WERI-Rb-1 (cell line): ENCODE measurements at regions not wholly inside any gene's neighbourhood (a gene's known extent, or its start where the extent isn't known, plus 50 kb on each side); places are given as distances from the start of the nearest gene placed in this dataset.

ENCODE experiments used
- DNase-seq: peaks from one replicate; pipeline ENCODE4 v3.0.0-alpha.2; 2020
- H3K27ac ChIP-seq: fragments of 250-450 bp; sonication (Bioruptor Pico); 2 replicates; pipeline ENCODE4 v1.5.1; 2020; ENCODE audit warnings: mild to moderate bottlenecking, moderate library complexity
- H3K27me3 ChIP-seq: fragments of 250-450 bp; sonication (Bioruptor Pico); 2 replicates; pipeline ENCODE4 v1.5.1; 2021; ENCODE audit warnings: mild to moderate bottlenecking, low read depth, moderate library complexity; ENCODE audit not compliant: insufficient read depth, severe bottlenecking
- H3K36me3 ChIP-seq: fragments of 250-450 bp; sonication (Bioruptor Pico); 2 replicates; pipeline ENCODE4 v1.5.1; 2020; ENCODE audit warnings: mild to moderate bottlenecking, moderate library complexity
- H3K4me3 ChIP-seq: 2 replicates; pipeline ENCODE4 v1.5.1; 2011; ENCODE audit warnings: low read depth, mild to moderate bottlenecking, control low read depth, low read length
- H3K9me3 ChIP-seq: fragments of 250-450 bp; sonication (Bioruptor Pico); 2 replicates; pipeline ENCODE4 v1.5.1; 2021; ENCODE audit warnings: mild to moderate bottlenecking, moderate library complexity; ENCODE audit not compliant: severe bottlenecking
- TF ChIP-seq, protein P1 (sequence below): IDR thresholded peaks from 2 replicates; pipeline ENCODE4 v1.5.1; 2011; ENCODE audit warnings: low read depth, mild to moderate bottlenecking, control low read depth, inconsistent platforms, low read length

DNA sequence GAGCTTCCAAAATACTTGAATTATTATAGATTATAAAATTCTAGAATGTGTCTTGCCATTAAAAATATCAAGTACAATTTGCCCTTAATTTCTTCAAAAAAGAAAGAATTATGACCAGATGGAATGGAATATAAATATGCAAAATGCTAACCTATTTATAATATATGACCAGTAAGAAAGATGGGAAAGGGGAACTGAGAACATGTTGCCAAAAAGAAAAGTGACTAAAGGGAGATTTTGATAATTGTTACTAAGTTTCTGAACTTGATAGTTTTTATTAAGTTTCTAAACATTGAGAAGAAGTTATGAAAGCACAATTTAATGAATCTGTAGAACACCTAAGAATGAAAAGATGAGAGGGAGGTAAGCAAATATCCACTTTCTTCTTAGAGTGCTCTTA lies 188.4 kb upstream of the NR4A3 start:
- TF ChIP-seq, protein P1, sequence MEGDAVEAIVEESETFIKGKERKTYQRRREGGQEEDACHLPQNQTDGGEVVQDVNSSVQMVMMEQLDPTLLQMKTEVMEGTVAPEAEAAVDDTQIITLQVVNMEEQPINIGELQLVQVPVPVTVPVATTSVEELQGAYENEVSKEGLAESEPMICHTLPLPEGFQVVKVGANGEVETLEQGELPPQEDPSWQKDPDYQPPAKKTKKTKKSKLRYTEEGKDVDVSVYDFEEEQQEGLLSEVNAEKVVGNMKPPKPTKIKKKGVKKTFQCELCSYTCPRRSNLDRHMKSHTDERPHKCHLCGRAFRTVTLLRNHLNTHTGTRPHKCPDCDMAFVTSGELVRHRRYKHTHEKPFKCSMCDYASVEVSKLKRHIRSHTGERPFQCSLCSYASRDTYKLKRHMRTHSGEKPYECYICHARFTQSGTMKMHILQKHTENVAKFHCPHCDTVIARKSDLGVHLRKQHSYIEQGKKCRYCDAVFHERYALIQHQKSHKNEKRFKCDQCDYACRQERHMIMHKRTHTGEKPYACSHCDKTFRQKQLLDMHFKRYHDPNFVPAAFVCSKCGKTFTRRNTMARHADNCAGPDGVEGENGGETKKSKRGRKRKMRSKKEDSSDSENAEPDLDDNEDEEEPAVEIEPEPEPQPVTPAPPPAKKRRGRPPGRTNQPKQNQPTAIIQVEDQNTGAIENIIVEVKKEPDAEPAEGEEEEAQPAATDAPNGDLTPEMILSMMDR: no peak
- no peaks in the 10 kb centered on the region for H3K9me3 ChIP-seq
- no peaks in the 10 kb centered on the region for H3K36me3 ChIP-seq
- H3K4me3 ChIP-seq: no peak overlapping the region
- no peak for DNase-seq
- no peaks in the 10 kb centered on the region for H3K27me3 ChIP-seq
- H3K27ac ChIP-seq: no peak overlapping the region

DNA sequence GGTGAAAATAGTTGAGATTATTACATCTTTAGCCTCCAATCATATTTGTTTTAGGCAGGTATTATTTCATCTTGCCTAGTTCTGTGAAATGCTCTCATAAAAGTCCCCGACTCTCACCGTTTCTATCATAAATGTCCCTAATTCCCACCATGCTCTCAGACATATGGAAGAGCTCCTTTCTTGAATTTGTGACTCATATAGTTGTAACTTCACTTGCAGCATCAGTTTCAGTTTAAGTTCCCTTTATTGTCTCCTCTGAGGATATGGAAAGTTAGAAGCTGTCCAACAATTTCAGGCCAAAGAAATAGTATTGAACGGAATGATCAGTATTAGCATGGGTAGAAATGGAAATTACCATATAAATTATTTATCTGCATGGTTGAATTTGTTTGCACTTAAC lies 187.5 kb upstream of the NR4A3 start:
- DNase-seq: no peak

DNA sequence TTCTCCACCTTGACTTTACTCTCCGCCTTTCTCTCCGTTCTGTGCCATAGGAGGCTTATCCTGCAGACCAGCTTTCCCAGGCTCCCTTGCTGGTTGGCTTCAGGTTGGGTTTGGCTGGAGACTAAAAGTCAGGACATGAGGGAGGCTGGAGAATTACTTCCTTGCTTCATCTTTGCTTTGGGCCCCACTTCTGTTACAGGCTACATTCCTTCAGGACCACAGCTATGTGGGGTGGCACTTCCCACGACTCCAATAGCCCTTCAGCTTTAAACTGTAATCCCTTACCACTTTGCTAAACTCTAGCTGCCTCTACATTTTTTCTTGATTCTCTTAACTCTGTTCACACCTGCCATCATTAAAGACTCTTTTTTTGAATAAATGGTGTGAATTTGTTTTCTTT lies 186.7 kb upstream of the NR4A3 start:
- DNase-seq: no peak

More for the DNA sequence above, 187.5 kb upstream of the NR4A3 start:
- TF ChIP-seq, protein P1: no peak
- Histone ChIP-seq H3K27me3 (no peaks in the 10 kb centered on the region), H3K4me3 (no peak overlapping the region), H3K27ac (no peak overlapping the region), H3K9me3 (no peaks in the 10 kb centered on the region), H3K36me3 (no peaks in the 10 kb centered on the region)

DNA sequence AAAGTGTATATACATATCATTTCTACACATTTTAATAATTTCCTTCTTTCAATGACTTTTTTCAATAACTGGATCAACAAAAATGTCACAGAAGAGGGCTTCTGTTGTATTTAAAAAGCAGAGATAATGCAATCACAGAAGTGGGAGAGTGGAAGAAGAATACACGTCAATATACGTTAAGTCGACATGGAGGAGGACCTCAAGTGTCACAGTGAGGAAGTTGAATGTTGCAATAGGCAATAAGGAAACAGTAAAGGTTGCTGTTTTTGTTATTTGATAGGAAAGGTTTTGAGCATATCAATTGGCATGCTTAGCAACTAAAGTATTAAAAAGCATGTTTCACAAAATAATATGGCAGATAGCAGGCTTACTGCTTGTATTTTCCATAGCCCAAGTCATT lies 184.0 kb upstream of the NR4A3 start:
- Histone ChIP-seq H3K4me3 (no peak overlapping the region), H3K27ac (no peak overlapping the region), H3K9me3 (no peaks in the 10 kb centered on the region), H3K27me3 (no peaks in the 10 kb centered on the region), H3K36me3 (no peaks in the 10 kb centered on the region)
- DNase-seq: no peak
- TF ChIP-seq, protein P1: no peak

More for the DNA sequence above, 186.7 kb upstream of the NR4A3 start:
- Histone ChIP-seq H3K27ac (no peak overlapping the region), H3K9me3 (no peaks in the 10 kb centered on the region), H3K36me3 (no peaks in the 10 kb centered on the region), H3K27me3 (no peaks in the 10 kb centered on the region), H3K4me3 (no peak overlapping the region)
- TF ChIP-seq, protein P1: no peak

DNA sequence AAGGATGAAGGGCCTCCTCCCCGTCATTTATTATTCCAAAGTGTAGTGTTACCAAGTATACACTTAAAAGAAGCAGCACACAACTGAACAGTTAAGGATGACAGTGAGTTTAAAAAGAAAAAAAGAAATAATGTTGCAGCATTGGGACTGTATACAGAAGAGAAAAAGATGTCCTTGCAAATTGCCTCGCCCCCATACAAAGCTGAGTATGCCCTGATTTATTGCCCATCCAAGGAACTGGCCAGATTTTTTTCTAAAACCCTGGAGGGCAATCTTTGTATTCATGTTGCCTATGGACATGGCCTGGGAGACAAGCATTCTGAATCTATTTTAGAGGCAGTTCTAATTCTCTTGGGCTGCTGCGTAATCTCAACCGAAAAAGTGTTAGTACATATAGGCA lies 182.7 kb upstream of the NR4A3 start:
- Histone ChIP-seq H3K27me3 (no peaks in the 10 kb centered on the region), H3K36me3 (no peaks in the 10 kb centered on the region), H3K4me3 (no peak overlapping the region), H3K27ac (no peak overlapping the region), H3K9me3 (no peaks in the 10 kb centered on the region)
- DNase-seq: no peak
- TF ChIP-seq, protein P1: no peak

DNA sequence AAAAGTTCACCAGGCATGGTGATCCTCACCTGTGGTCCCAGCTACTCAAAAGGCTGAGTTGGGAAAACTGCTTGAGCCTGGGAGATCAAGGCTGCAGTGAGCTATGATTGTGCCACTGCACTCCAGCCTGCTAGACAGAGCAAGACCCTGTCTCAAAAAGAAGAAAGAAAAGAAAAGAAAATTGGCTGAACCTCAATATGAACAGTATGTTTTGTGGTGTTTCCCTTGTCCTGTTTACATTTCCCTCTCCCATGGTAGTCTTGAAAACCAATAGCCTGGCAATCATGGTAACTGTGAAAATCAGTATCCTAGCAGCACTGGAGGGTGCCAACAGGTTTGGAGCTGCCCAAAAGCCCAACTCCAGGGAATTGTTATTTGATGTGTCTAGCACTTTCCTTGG lies 174.1 kb upstream of the NR4A3 start:
- Histone ChIP-seq H3K9me3 (peaks cover 3% of the 10 kb centered on the region), H3K27ac (no peak overlapping the region), H3K27me3 (no peaks in the 10 kb centered on the region), H3K4me3 (no peak overlapping the region), H3K36me3 (no peaks in the 10 kb centered on the region)
- no peak for DNase-seq
- TF ChIP-seq, protein P1: no peak
